Kidney capillary endothelial cell (primary cell): ENCODE measurements at regions not wholly inside any gene's neighbourhood (a gene's known extent, or its start where the extent isn't known, plus 50 kb on each side); places are given as distances from the start of the nearest gene placed in this dataset.
"Not testable (repeated sequence)": the region's sequence is repeated elsewhere in the genome, so short reads cannot be mapped to it uniquely, and the experiment has no call there.

Experiments
- DNase-seq: peaks from one replicate; pipeline ENCODE4 v3.0.0-alpha.2; 2018; ENCODE audit warnings: low spot score

GRCh38 chr15:98330692-98331435, 317.5 kb upstream of the IGF1R start:
- no peak for DNase-seq

- no peak for DNase-seq
Observed at GRCh38 chr15:98331676-98332075, 316.7 kb upstream of the IGF1R start.

GRCh38 chr15:98333251-98333650, 315.1 kb upstream of the IGF1R start:
- DNase-seq, result no peak

- no peak for DNase-seq
Observed at GRCh38 chr15:98342911-98343310, 305.4 kb upstream of the IGF1R start.

GRCh38 chr15:98344591-98344990, 303.7 kb upstream of the IGF1R start:
- no peak for DNase-seq

GRCh38 chr15:98347001-98347400, 301.3 kb upstream of the IGF1R start:
- DNase-seq, result no peak

- no peak for DNase-seq
Observed at GRCh38 chr15:98347866-98348265, 300.5 kb upstream of the IGF1R start.

GRCh38 chr15:98350276-98350675, 298.1 kb upstream of the IGF1R start:
- DNase-seq, result no peak

- DNase-seq, result not testable (repeated sequence)
Observed at GRCh38 chr15:98358274-98358673, 290.1 kb upstream of the IGF1R start.

- DNase-seq, result no peak
Observed at GRCh38 chr15:98358971-98359370, 289.4 kb upstream of the IGF1R start.

GRCh38 chr15:98363416-98363815, 284.9 kb upstream of the IGF1R start:
- no peak for DNase-seq

- no peak for DNase-seq
Observed at GRCh38 chr15:98363955-98364354, 284.4 kb upstream of the IGF1R start.

GRCh38 chr15:98369081-98369716, 279.1 kb upstream of the IGF1R start:
- DNase-seq, result no peak

GRCh38 chr15:98375513-98376340, 272.6 kb upstream of the IGF1R start:
- DNase-seq, result no peak

GRCh38 chr15:98380721-98381120, 267.6 kb upstream of the IGF1R start:
- no peak for DNase-seq

GRCh38 chr15:98381446-98381845, 266.9 kb upstream of the IGF1R start:
- DNase-seq, result no peak

GRCh38 chr15:98382139-98382538, 266.2 kb upstream of the IGF1R start:
- no peak for DNase-seq

- DNase-seq, result no peak
Observed at GRCh38 chr15:98383571-98383970, 264.8 kb upstream of the IGF1R start.

GRCh38 chr15:98384328-98385029, 263.9 kb upstream of the IGF1R start:
- no peak for DNase-seq

GRCh38 chr15:98385752-98386381, 262.5 kb upstream of the IGF1R start:
- no peak for DNase-seq

- DNase-seq, result no peak
Observed at GRCh38 chr15:98386561-98386960, 261.8 kb upstream of the IGF1R start.

GRCh38 chr15:98387866-98388265, 260.5 kb upstream of the IGF1R start:
- no peak for DNase-seq
